ENCODE measurements at regions not wholly inside any gene's neighbourhood (a gene's known extent, or its start where the extent isn't known, plus 50 kb on each side); places are given as distances from the start of the nearest gene placed in this dataset.

DNA sequence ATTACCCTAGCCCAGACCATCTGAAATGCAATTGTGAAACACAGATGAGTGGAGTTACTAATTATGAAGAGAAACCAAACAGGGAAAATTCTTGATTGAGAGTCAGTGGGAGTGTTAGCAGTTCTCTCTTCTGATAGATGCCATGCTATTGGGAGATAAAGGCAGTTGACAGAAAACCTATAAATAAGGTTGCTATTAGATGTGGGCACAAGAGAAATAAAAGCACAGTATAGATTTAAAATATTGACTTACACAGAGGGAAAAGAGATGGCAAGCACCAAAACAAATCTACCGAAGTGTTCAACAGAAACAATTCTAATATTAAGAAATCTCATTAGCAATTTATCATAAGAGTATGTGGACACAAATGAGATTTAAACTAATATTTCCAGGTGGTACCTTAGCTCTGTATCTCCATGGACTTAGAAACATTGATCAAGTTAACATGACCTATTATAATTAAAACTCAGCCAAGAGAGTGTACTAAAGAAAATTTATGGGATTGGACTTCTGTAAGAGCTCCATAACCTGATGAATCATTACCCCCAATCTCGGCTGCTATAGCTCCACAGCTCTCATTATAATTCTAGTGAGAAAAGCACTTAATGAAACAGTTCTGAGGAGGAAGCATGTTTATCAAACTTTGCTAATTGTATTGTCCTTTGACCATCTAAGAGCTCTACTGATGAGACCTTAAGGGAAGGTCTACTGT lies 665.0 kb upstream of the RIOK2 start:
- Mint-ChIP-seq H3K27me3 (ENCODE audit: low read depth, unreplicated experiment) (no peaks in the 10 kb centered on the region), H3K9me3 (ENCODE audit: unreplicated experiment) (no peaks in the 10 kb centered on the region), H3K4me1 (ENCODE audit: low read depth, unreplicated experiment) (no peaks in the 10 kb centered on the region), H3K36me3 (ENCODE audit: low read depth, unreplicated experiment) (peaks cover 2% of the 10 kb centered on the region), H3K4me3 (ENCODE audit: unreplicated experiment) (no peak overlapping the region), H3K27ac (ENCODE audit: unreplicated experiment) (no peak overlapping the region)
- Histone ChIP-seq H3K27me3 (ENCODE audit: insufficient read depth, low read length) (no peaks in the 10 kb centered on the region), H3K79me2 (ENCODE audit: insufficient read depth, low read length) (no peaks in the 10 kb centered on the region), H3K9ac (ENCODE audit: low read length) (no peak overlapping the region), H3K36me3 (ENCODE audit: insufficient read depth, low read length) (no peaks in the 10 kb centered on the region), H3K4me3 (ENCODE audit: insufficient read depth, low read depth, low read length) (no peak overlapping the region), H3K4me2 (ENCODE audit: low read length) (no peak overlapping the region), H3K27ac (ENCODE audit: low read depth, low read length) (no peak overlapping the region), H3K9me3 (ENCODE audit: insufficient read depth, low read depth, low read length) (no peaks in the 10 kb centered on the region), H3K4me1 (ENCODE audit: insufficient read depth, low read length) (no peaks in the 10 kb centered on the region), H2AFZ (ENCODE audit: low read depth, low read length) (no peak overlapping the region), H4K20me1 (ENCODE audit: insufficient read depth, low read length) (no peaks in the 10 kb centered on the region)
- no peak for FAIRE-seq
- DNase-seq (ENCODE audit: low read depth), result no peak
- TF ChIP-seq CTCF (IDR thresholded peaks at IDR 0.05; ENCODE audit: insufficient read depth, low read depth, low read length) (no peak), EZH2 (IDR thresholded peaks at IDR 0.05; ENCODE audit: insufficient read depth, low read length) (no peak)

- Histone ChIP-seq H3K9me3 (ENCODE audit: insufficient read depth, low read depth, low read length) (no peaks in the 10 kb centered on the region), H3K36me3 (ENCODE audit: insufficient read depth, low read length) (no peaks in the 10 kb centered on the region), H2AFZ (ENCODE audit: low read depth, low read length) (no peak overlapping the region), H3K9ac (ENCODE audit: low read length) (no peak overlapping the region), H3K4me2 (ENCODE audit: low read length) (no peak overlapping the region), H3K4me1 (ENCODE audit: insufficient read depth, low read length) (no peaks in the 10 kb centered on the region), H3K27me3 (ENCODE audit: insufficient read depth, low read length) (no peaks in the 10 kb centered on the region), H4K20me1 (ENCODE audit: insufficient read depth, low read length) (no peaks in the 10 kb centered on the region), H3K27ac (ENCODE audit: low read depth, low read length) (no peak overlapping the region), H3K79me2 (ENCODE audit: insufficient read depth, low read length) (no peaks in the 10 kb centered on the region), H3K4me3 (ENCODE audit: insufficient read depth, low read depth, low read length) (no peak overlapping the region)
- FAIRE-seq (no peak), DNase-seq (ENCODE audit: low read depth) (no peak)
- TF ChIP-seq EZH2 (IDR thresholded peaks at IDR 0.05; ENCODE audit: insufficient read depth, low read length), result no peak
- TF ChIP-seq CTCF (IDR thresholded peaks at IDR 0.05; ENCODE audit: insufficient read depth, low read depth, low read length), result no peak
- H3K27ac Mint-ChIP-seq (ENCODE audit: unreplicated experiment), result no peak overlapping the region
- H3K9me3 Mint-ChIP-seq (ENCODE audit: unreplicated experiment), result no peaks in the 10 kb centered on the region
- H3K4me3 Mint-ChIP-seq (ENCODE audit: unreplicated experiment), result no peak overlapping the region
- H3K27me3 Mint-ChIP-seq (ENCODE audit: low read depth, unreplicated experiment), result no peaks in the 10 kb centered on the region
- H3K36me3 Mint-ChIP-seq (ENCODE audit: low read depth, unreplicated experiment), result peaks cover under 1% of the 10 kb centered on the region
- H3K4me1 Mint-ChIP-seq (ENCODE audit: low read depth, unreplicated experiment), result peaks cover 5% of the 10 kb centered on the region
Observed at GRCh38 chr5:97851036-97851435, 668.0 kb upstream of the RIOK2 start.
